Keratinocyte (primary cell): ENCODE measurements at regions not wholly inside any gene's neighbourhood (a gene's known extent, or its start where the extent isn't known, plus 50 kb on each side); places are given as distances from the start of the nearest gene placed in this dataset.

Experiments
- DNase-seq: peaks from one replicate; pipeline ENCODE4 v3.0.0-alpha.2; 2011; ENCODE audit warnings: low read depth, missing footprints, low spot score
- FAIRE-seq: peaks from 2 replicates; lab custom pipeline; 2011; peaks lifted over from hg19 to GRCh38; lab: Jason Lieb, UNC
- H2AFZ ChIP-seq: 2 replicates; pipeline ENCODE4 v1.6.0; 2012; ENCODE audit warnings: low read length, control low read depth, inconsistent platforms; ENCODE audit not compliant: control insufficient read depth
- H3K27ac ChIP-seq: 2 replicates; pipeline ENCODE4 v1.5.1; 2011; ENCODE audit warnings: low read length; ENCODE audit not compliant: control insufficient read depth, insufficient read depth
- H3K27me3 ChIP-seq: 3 replicates; pipeline ENCODE4 v1.6.0; 2011; ENCODE audit warnings: low read length; ENCODE audit not compliant: control insufficient read depth, insufficient read depth; ENCODE audit errors: extremely low read depth
- H3K36me3 ChIP-seq, 2 experiments: 2 replicates in 1 of 2; 3 replicates in 1 of 2; pipeline ENCODE4 v1.5.1; 2011; ENCODE audit warnings: low read length in 2 of 2, mild to moderate bottlenecking in 1 of 2; ENCODE audit not compliant: control insufficient read depth in 2 of 2, insufficient read depth in 2 of 2; ENCODE audit errors: extremely low read depth in 1 of 2
- H3K4me1 ChIP-seq: 3 replicates; pipeline ENCODE4 v1.5.1; 2011; ENCODE audit warnings: low read length; ENCODE audit not compliant: control insufficient read depth, insufficient read depth; ENCODE audit errors: extremely low read depth
- H3K4me2 ChIP-seq: 3 replicates; pipeline ENCODE4 v1.6.0; 2011; ENCODE audit warnings: low read depth, low read length; ENCODE audit not compliant: control insufficient read depth, insufficient read depth; ENCODE audit errors: extremely low read depth
- H3K4me3 ChIP-seq, 3 experiments: fragments of 200-600 bp in 1 of 3; sonication (generic) in 1 of 3; 2 replicates in 2 of 3; 3 replicates in 1 of 3; pipeline ENCODE4 v1.5.1; 2011 to 2016; ENCODE audit warnings: low read length in 3 of 3, mild to moderate bottlenecking in 3 of 3, control low read depth in 2 of 3, inconsistent platforms in 1 of 3, low read depth in 1 of 3, mixed read lengths in 1 of 3, mixed run types in 1 of 3, moderate library complexity in 1 of 3; ENCODE audit not compliant: control insufficient read depth in 2 of 3, insufficient read depth in 2 of 3; ENCODE audit errors: extremely low read depth in 1 of 3
- H3K79me2 ChIP-seq: 2 replicates; pipeline ENCODE4 v1.6.0; 2012; ENCODE audit warnings: low read length; ENCODE audit not compliant: control insufficient read depth, insufficient read depth
- H3K9ac ChIP-seq: 3 replicates; pipeline ENCODE4 v1.6.0; 2011; ENCODE audit warnings: low read length; ENCODE audit not compliant: control insufficient read depth, insufficient read depth; ENCODE audit errors: extremely low read depth
- H3K9me1 ChIP-seq: 3 replicates; pipeline ENCODE4 v1.6.0; 2011; ENCODE audit warnings: low read length; ENCODE audit not compliant: control insufficient read depth, insufficient read depth; ENCODE audit errors: extremely low read depth
- H3K9me3 ChIP-seq: 2 replicates; pipeline ENCODE4 v1.5.1; 2012; ENCODE audit warnings: low read depth, low read length; ENCODE audit not compliant: control insufficient read depth
- H4K20me1 ChIP-seq: 3 replicates; pipeline ENCODE4 v1.6.0; 2011; ENCODE audit warnings: low read length; ENCODE audit not compliant: control insufficient read depth, insufficient read depth; ENCODE audit errors: extremely low read depth
- EZH2 ChIP-seq: IDR thresholded peaks from one replicate; pipeline ENCODE4 v1.6.1; 2012; ENCODE audit warnings: inconsistent platforms, mild to moderate bottlenecking, low read length, moderate library complexity
- dilution Hi-C: fragments of 300-500 bp; cut with MboI; formaldehyde crosslinking; loops from one replicate; pipeline ENCODE4 v1.7.0; 2020; ENCODE audit warnings: low sequenced_read_pairs; ENCODE audit not compliant: extremely low pct_ligation_motif_present
- TF ChIP-seq, protein P1 (sequence below), 3 experiments: IDR thresholded peaks in 1 of 3; conservative IDR thresholded peaks in 1 of 3; optimal IDR thresholded peaks in 1 of 3; 2 replicates in 2 of 3; 3 replicates in 1 of 3; pipeline versions ENCODE3 to v1.5.1; 2011; ENCODE audit warnings: low read length in 3 of 3, mild to moderate bottlenecking in 3 of 3, moderate library complexity in 2 of 3, control low read depth in 1 of 3, inconsistent platforms in 1 of 3; ENCODE audit not compliant: insufficient read depth in 2 of 3; ENCODE audit errors: extremely low read depth in 1 of 3

- no peak overlapping the region for H3K9ac ChIP-seq
- dilution Hi-C loops = no loop called here
- no peaks in the 10 kb centered on the region for H3K9me1 ChIP-seq
- H4K20me1 ChIP-seq = no peaks in the 10 kb centered on the region
- H3K79me2 ChIP-seq = no peaks in the 10 kb centered on the region
- DNase-seq = no peak
- H3K27ac ChIP-seq = no peak overlapping the region
- no peaks in the 10 kb centered on the region for H3K27me3 ChIP-seq
- TF ChIP-seq, protein P1, sequence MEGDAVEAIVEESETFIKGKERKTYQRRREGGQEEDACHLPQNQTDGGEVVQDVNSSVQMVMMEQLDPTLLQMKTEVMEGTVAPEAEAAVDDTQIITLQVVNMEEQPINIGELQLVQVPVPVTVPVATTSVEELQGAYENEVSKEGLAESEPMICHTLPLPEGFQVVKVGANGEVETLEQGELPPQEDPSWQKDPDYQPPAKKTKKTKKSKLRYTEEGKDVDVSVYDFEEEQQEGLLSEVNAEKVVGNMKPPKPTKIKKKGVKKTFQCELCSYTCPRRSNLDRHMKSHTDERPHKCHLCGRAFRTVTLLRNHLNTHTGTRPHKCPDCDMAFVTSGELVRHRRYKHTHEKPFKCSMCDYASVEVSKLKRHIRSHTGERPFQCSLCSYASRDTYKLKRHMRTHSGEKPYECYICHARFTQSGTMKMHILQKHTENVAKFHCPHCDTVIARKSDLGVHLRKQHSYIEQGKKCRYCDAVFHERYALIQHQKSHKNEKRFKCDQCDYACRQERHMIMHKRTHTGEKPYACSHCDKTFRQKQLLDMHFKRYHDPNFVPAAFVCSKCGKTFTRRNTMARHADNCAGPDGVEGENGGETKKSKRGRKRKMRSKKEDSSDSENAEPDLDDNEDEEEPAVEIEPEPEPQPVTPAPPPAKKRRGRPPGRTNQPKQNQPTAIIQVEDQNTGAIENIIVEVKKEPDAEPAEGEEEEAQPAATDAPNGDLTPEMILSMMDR (optimal IDR thresholded peaks at IDR 0.05 in 1 of 3, IDR thresholded peaks at IDR 0.05 in 1 of 3, conservative IDR thresholded peaks at IDR 0.05 in 1 of 3; ENCODE audit: extremely low read depth in 1 of 3, insufficient read depth in 2 of 3, low read length in 3 of 3) = no peak
- TF ChIP-seq EZH2 = no peak
- H3K4me1 ChIP-seq = no peaks in the 10 kb centered on the region
- H3K4me3 ChIP-seq = no peak overlapping the region
- no peak overlapping the region for H3K4me2 ChIP-seq
- no peak overlapping the region for H2AFZ ChIP-seq
- no peaks in the 10 kb centered on the region for H3K36me3 ChIP-seq
- no peaks in the 10 kb centered on the region for H3K9me3 ChIP-seq
- no peak for FAIRE-seq
Measured at GRCh38 chr1:209109001-209109785, 474.3 kb upstream of the CAMK1G start.

GRCh38 chr1:209113521-209113920, 470.0 kb upstream of the CAMK1G start:
- no peaks in the 10 kb centered on the region for H3K27me3 ChIP-seq
- no peak overlapping the region for H2AFZ ChIP-seq
- H3K4me2 ChIP-seq = no peak overlapping the region
- H3K36me3 ChIP-seq = no peaks in the 10 kb centered on the region
- H3K4me1 ChIP-seq = no peaks in the 10 kb centered on the region
- no peaks in the 10 kb centered on the region for H3K79me2 ChIP-seq
- FAIRE-seq = no peak
- dilution Hi-C loops = no loop called here
- no peaks in the 10 kb centered on the region for H3K9me3 ChIP-seq
- no peak overlapping the region for H3K9ac ChIP-seq
- no peaks in the 10 kb centered on the region for H3K9me1 ChIP-seq
- no peak for DNase-seq
- no peaks in the 10 kb centered on the region for H4K20me1 ChIP-seq
- H3K27ac ChIP-seq = no peak overlapping the region
- no peak for TF ChIP-seq EZH2
- TF ChIP-seq, protein P1 (optimal IDR thresholded peaks at IDR 0.05 in 1 of 3, IDR thresholded peaks at IDR 0.05 in 1 of 3, conservative IDR thresholded peaks at IDR 0.05 in 1 of 3; ENCODE audit: extremely low read depth in 1 of 3, insufficient read depth in 2 of 3, low read length in 3 of 3) = no peak
- no peak overlapping the region for H3K4me3 ChIP-seq
